Mesendoderm (in vitro differentiated cells): ENCODE measurements at regions not wholly inside any gene's neighbourhood (a gene's known extent, or its start where the extent isn't known, plus 50 kb on each side); places are given as distances from the start of the nearest gene placed in this dataset.

ENCODE experiments used
- DNase-seq: peaks from one replicate; pipeline ENCODE4 v3.0.0; 2013
- H2AK5ac ChIP-seq: 2 replicates; pipeline ENCODE4 v1.6.1; 2013; ENCODE audit warnings: low read length, inconsistent platforms
- H2BK120ac ChIP-seq: 2 replicates; pipeline ENCODE4 v1.6.1; 2013; ENCODE audit warnings: low read depth, mild to moderate bottlenecking, low read length, moderate library complexity, mixed read lengths
- H2BK15ac ChIP-seq: replicated peaks from 2 replicates; pipeline ENCODE4 v1.6.1; 2013; ENCODE audit warnings: low read depth, mild to moderate bottlenecking, moderate library complexity
- H2BK5ac ChIP-seq: 2 replicates; pipeline ENCODE4 v1.6.1; 2013; ENCODE audit warnings: low read length, inconsistent platforms
- H3K18ac ChIP-seq: 2 replicates; pipeline ENCODE4 v1.6.1; 2013; ENCODE audit warnings: mild to moderate bottlenecking, low read length, mixed read lengths
- H3K23ac ChIP-seq: one replicate; pipeline ENCODE4 v1.6.1; 2013; ENCODE audit warnings: low read length
- H3K27ac ChIP-seq: 2 replicates; pipeline ENCODE4 v1.5.1; 2013; ENCODE audit warnings: low read depth, mild to moderate bottlenecking, inconsistent platforms, low read length, moderate library complexity
- H3K27me3 ChIP-seq: 2 replicates; pipeline ENCODE4 v1.6.1; 2013; ENCODE audit warnings: low read length, control low read depth, mild to moderate bottlenecking, inconsistent platforms; ENCODE audit not compliant: insufficient read depth, poor library complexity
- H3K36me3 ChIP-seq: 2 replicates; pipeline ENCODE4 v1.6.1; 2013; ENCODE audit warnings: low read length, inconsistent platforms; ENCODE audit not compliant: control insufficient read depth, insufficient read depth
- H3K4ac ChIP-seq: one replicate; pipeline ENCODE4 v1.6.1; 2013; ENCODE audit warnings: low read depth, mild to moderate bottlenecking, low read length, moderate library complexity
- H3K4me1 ChIP-seq: 2 replicates; pipeline ENCODE4 v1.6.1; 2013; ENCODE audit warnings: low read depth, low read length, inconsistent platforms; ENCODE audit not compliant: control insufficient read depth
- H3K4me2 ChIP-seq: 2 replicates; pipeline ENCODE4 v1.6.1; 2013; ENCODE audit warnings: low read length
- H3K4me3 ChIP-seq: 2 replicates; pipeline ENCODE4 v1.5.1; 2013; ENCODE audit warnings: mild to moderate bottlenecking, low read length
- H3K56ac ChIP-seq: one replicate; pipeline ENCODE4 v1.6.1; 2013; ENCODE audit warnings: low read length
- H3K79me1 ChIP-seq: 2 replicates; pipeline ENCODE4 v1.6.1; 2013; ENCODE audit warnings: low read length, inconsistent platforms
- H3K79me2 ChIP-seq: 2 replicates; pipeline ENCODE4 v1.6.1; 2013; ENCODE audit warnings: mild to moderate bottlenecking, low read length; ENCODE audit not compliant: control insufficient read depth, insufficient read depth
- H3K9ac ChIP-seq: 2 replicates; pipeline ENCODE4 v1.6.1; 2013; ENCODE audit warnings: low read length, inconsistent platforms
- H4K5ac ChIP-seq: one replicate; pipeline ENCODE4 v1.6.1; 2013; ENCODE audit warnings: low read length
- H4K8ac ChIP-seq: one replicate; pipeline ENCODE4 v1.6.1; 2013; ENCODE audit warnings: low read depth, mild to moderate bottlenecking, control low read depth, low read length, moderate library complexity
- whole genome bisulfite sequencing: extraction: QIAGEN DNeasy Blood & Tissue Kit; methylation state at CpG from one replicate; pipeline ENCODE4 v1.1.7; 2013; ENCODE audit warnings: low lambda C conversion rate, missing lambda C conversion rate; ENCODE audit not compliant: insufficient coverage; ENCODE audit errors: extremely low coverage; 5-methylcytosine and 5-hydroxymethylcytosine counted together

DNA sequence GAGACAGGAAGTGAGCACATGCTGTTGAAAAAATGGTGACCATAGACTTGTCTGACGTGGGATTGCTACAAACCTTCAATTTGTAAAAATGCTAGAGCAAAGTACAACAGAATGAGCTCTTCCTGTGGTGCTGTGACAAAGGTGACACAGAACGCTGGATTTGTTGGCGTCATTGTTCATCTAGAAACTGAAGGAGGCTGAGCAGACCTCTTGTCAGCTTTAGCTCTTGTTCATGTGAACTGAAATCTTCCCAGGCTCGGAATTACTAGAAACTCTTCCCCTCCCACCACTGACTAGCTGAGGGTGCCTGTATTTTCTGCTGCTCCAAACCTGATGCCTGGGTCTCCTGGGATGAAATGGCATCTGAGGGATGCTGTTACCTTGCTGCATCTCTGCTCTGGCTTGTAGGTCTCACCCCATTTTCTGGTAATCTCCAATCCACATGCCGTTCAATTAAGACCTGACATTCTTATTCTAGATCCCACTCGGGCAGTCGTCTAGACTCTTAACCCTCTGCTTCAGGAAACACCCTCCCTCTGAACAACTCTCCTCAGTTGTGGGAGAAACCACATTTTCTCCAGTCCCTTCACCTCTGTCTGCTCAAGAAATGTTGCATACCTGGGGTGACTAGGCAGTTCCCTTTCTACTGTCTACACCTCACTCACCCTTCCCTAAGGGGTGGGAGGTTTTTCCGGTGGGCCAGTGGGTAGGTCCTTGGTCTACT is 349.3 kb downstream of the CXCL12 start:
- Histone ChIP-seq H3K4ac (no peak overlapping the region), H3K9ac (no peak overlapping the region), H4K8ac (peak overlapping the region; percentile 16), H3K27me3 (no peaks in the 10 kb centered on the region), H2BK15ac (no peak overlapping the region), H3K79me1 (no peaks in the 10 kb centered on the region), H2BK5ac (no peak overlapping the region), H3K4me2 (no peak overlapping the region), H3K36me3 (no peaks in the 10 kb centered on the region), H3K27ac (no peak overlapping the region), H2BK120ac (no peak overlapping the region), H3K56ac (no peak overlapping the region), H3K4me3 (no peak overlapping the region), H2AK5ac (no peak overlapping the region), H3K23ac (no peak overlapping the region), H4K5ac (no peak overlapping the region), H3K79me2 (no peaks in the 10 kb centered on the region), H3K4me1 (no peaks in the 10 kb centered on the region), H3K18ac (no peak overlapping the region)
- no CpG with 5 or more reads among the region's 8 CpGs for WGBS
- peak; percentile 53 for DNase-seq

GRCh38 chr10:44034946-44035345 is 350.0 kb downstream of the CXCL12 start:
- H3K9ac ChIP-seq: no peak overlapping the region
- H3K18ac ChIP-seq: no peak overlapping the region
- H3K4me2 ChIP-seq: no peak overlapping the region
- no peaks in the 10 kb centered on the region for H3K79me2 ChIP-seq
- no peaks in the 10 kb centered on the region for H3K79me1 ChIP-seq
- H3K4ac ChIP-seq: no peak overlapping the region
- WGBS: no CpG with 5 or more reads among the region's 1 CpG
- no peak overlapping the region for H2BK5ac ChIP-seq
- no peak overlapping the region for H4K5ac ChIP-seq
- H2BK120ac ChIP-seq: no peak overlapping the region
- no peaks in the 10 kb centered on the region for H3K36me3 ChIP-seq
- H3K4me3 ChIP-seq: no peak overlapping the region
- no peak overlapping the region for H3K56ac ChIP-seq
- no peaks in the 10 kb centered on the region for H3K4me1 ChIP-seq
- DNase-seq: no peak
- H3K23ac ChIP-seq: no peak overlapping the region
- no peak overlapping the region for H2AK5ac ChIP-seq
- H2BK15ac ChIP-seq: no peak overlapping the region
- H3K27ac ChIP-seq: no peak overlapping the region
- no peak overlapping the region for H4K8ac ChIP-seq
- H3K27me3 ChIP-seq: no peaks in the 10 kb centered on the region

GRCh38 chr10:44033008-44033407 is 351.9 kb downstream of the CXCL12 start:
- no peak overlapping the region for H4K5ac ChIP-seq
- H3K27ac ChIP-seq: no peak overlapping the region
- no peaks in the 10 kb centered on the region for H3K79me1 ChIP-seq
- no peaks in the 10 kb centered on the region for H3K4me1 ChIP-seq
- H4K8ac ChIP-seq: no peak overlapping the region
- no peaks in the 10 kb centered on the region for H3K27me3 ChIP-seq
- H2BK5ac ChIP-seq: no peak overlapping the region
- H3K23ac ChIP-seq: no peak overlapping the region
- H2AK5ac ChIP-seq: no peak overlapping the region
- H3K4ac ChIP-seq: no peak overlapping the region
- no peaks in the 10 kb centered on the region for H3K79me2 ChIP-seq
- H3K36me3 ChIP-seq: no peaks in the 10 kb centered on the region
- DNase-seq: no peak
- H3K4me2 ChIP-seq: no peak overlapping the region
- H3K4me3 ChIP-seq: no peak overlapping the region
- H2BK120ac ChIP-seq: no peak overlapping the region
- no peak overlapping the region for H3K9ac ChIP-seq
- H3K56ac ChIP-seq: no peak overlapping the region
- H2BK15ac ChIP-seq: no peak overlapping the region
- no CpG with 5 or more reads among the region's 3 CpGs for WGBS
- no peak overlapping the region for H3K18ac ChIP-seq

GRCh38 chr10:44032216-44032615 is 352.7 kb downstream of the CXCL12 start:
- no peak overlapping the region for H3K4me3 ChIP-seq
- H3K79me1 ChIP-seq: no peaks in the 10 kb centered on the region
- no peak overlapping the region for H3K27ac ChIP-seq
- whole genome bisulfite sequencing: no CpG with 5 or more reads among the region's 1 CpG
- no peak overlapping the region for H4K8ac ChIP-seq
- no peak overlapping the region for H3K56ac ChIP-seq
- no peak overlapping the region for H3K4ac ChIP-seq
- H3K4me2 ChIP-seq: no peak overlapping the region
- H3K36me3 ChIP-seq: no peaks in the 10 kb centered on the region
- H3K9ac ChIP-seq: no peak overlapping the region
- no peaks in the 10 kb centered on the region for H3K79me2 ChIP-seq
- no peak overlapping the region for H2AK5ac ChIP-seq
- H3K4me1 ChIP-seq: no peaks in the 10 kb centered on the region
- DNase-seq: no peak
- H3K18ac ChIP-seq: no peak overlapping the region
- no peak overlapping the region for H4K5ac ChIP-seq
- no peak overlapping the region for H2BK15ac ChIP-seq
- H2BK120ac ChIP-seq: no peak overlapping the region
- H3K27me3 ChIP-seq: no peaks in the 10 kb centered on the region
- H3K23ac ChIP-seq: no peak overlapping the region
- H2BK5ac ChIP-seq: no peak overlapping the region

- no peak overlapping the region for H3K23ac ChIP-seq
- no peak overlapping the region for H3K4me3 ChIP-seq
- no peak for DNase-seq
- no peaks in the 10 kb centered on the region for H3K36me3 ChIP-seq
- H3K9ac ChIP-seq: no peak overlapping the region
- WGBS: no CpG with 5 or more reads among the region's 2 CpGs
- no peak overlapping the region for H3K27ac ChIP-seq
- no peaks in the 10 kb centered on the region for H3K27me3 ChIP-seq
- H2BK15ac ChIP-seq: no peak overlapping the region
- H3K79me1 ChIP-seq: no peaks in the 10 kb centered on the region
- no peak overlapping the region for H2BK5ac ChIP-seq
- H3K4ac ChIP-seq: no peak overlapping the region
- H3K4me1 ChIP-seq: no peaks in the 10 kb centered on the region
- no peak overlapping the region for H3K4me2 ChIP-seq
- no peak overlapping the region for H2BK120ac ChIP-seq
- H2AK5ac ChIP-seq: no peak overlapping the region
- H3K56ac ChIP-seq: no peak overlapping the region
- no peak overlapping the region for H4K8ac ChIP-seq
- H4K5ac ChIP-seq: no peak overlapping the region
- H3K79me2 ChIP-seq: no peaks in the 10 kb centered on the region
- no peak overlapping the region for H3K18ac ChIP-seq
Observed at GRCh38 chr10:44030738-44031137, 354.2 kb downstream of the CXCL12 start.

- peak; percentile 84 for DNase-seq
- H3K4me3 ChIP-seq: no peak overlapping the region
- H2BK15ac ChIP-seq: no peak overlapping the region
- no peak overlapping the region for H3K4me2 ChIP-seq
- H2BK5ac ChIP-seq: no peak overlapping the region
- no peak overlapping the region for H3K9ac ChIP-seq
- no peak overlapping the region for H3K56ac ChIP-seq
- H3K79me2 ChIP-seq: no peaks in the 10 kb centered on the region
- no peak overlapping the region for H4K8ac ChIP-seq
- no peaks in the 10 kb centered on the region for H3K4me1 ChIP-seq
- H4K5ac ChIP-seq: no peak overlapping the region
- H3K23ac ChIP-seq: no peak overlapping the region
- WGBS: no CpG with 5 or more reads among the region's 4 CpGs
- no peak overlapping the region for H3K27ac ChIP-seq
- no peaks in the 10 kb centered on the region for H3K79me1 ChIP-seq
- H2BK120ac ChIP-seq: no peak overlapping the region
- no peak overlapping the region for H3K4ac ChIP-seq
- H3K36me3 ChIP-seq: no peaks in the 10 kb centered on the region
- H2AK5ac ChIP-seq: no peak overlapping the region
- H3K18ac ChIP-seq: no peak overlapping the region
- no peaks in the 10 kb centered on the region for H3K27me3 ChIP-seq
Observed at GRCh38 chr10:44030132-44030531, 354.8 kb downstream of the CXCL12 start.
